ENCODE measurements at regions not wholly inside any gene's neighbourhood (a gene's known extent, or its start where the extent isn't known, plus 50 kb on each side); places are given as distances from the start of the nearest gene placed in this dataset.

GRCh38 chr6:132079286-132079685 lies 128.1 kb upstream of the CCN2 start:
- TF ChIP-seq CTCF (IDR thresholded peaks at IDR 0.05) (no peak), POLR2A (IDR thresholded peaks at IDR 0.05) (no peak)
